Small intestine (tissue), 7 donors: ENCODE measurements at regions not wholly inside any gene's neighbourhood (a gene's known extent, or its start where the extent isn't known, plus 50 kb on each side); places are given as distances from the start of the nearest gene placed in this dataset.

ENCODE experiments used
- DNase-seq, 2 donors: peaks; one replicate each; pipeline versions ENCODE4 v3.0.0 to v3.0.0-alpha.2; 2013
- FAIRE-seq: peaks from 2 replicates; lab custom pipeline; 2012; peaks lifted over from hg19 to GRCh38; lab: Jason Lieb, UNC
- H3K27ac ChIP-seq, 3 donors: one replicate each; pipeline ENCODE4 v1.5.1; 2013; ENCODE audit warnings: low read length in 2 of 3, mild to moderate bottlenecking in 2 of 3, control low read depth in 1 of 3, inconsistent platforms in 1 of 3, low read depth in 1 of 3, moderate library complexity in 1 of 3
- H3K27me3 ChIP-seq, 3 donors: one replicate each; pipeline ENCODE4 v1.6.1; 2013; ENCODE audit warnings: low read length in 3 of 3, inconsistent platforms in 1 of 3; ENCODE audit not compliant: control insufficient read depth in 3 of 3, insufficient read depth in 3 of 3
- H3K36me3 ChIP-seq, 3 donors: one replicate each; pipeline ENCODE4 v1.6.1; 2013; ENCODE audit warnings: low read length in 3 of 3, inconsistent platforms in 1 of 3, low read depth in 1 of 3, mild to moderate bottlenecking in 1 of 3, moderate library complexity in 1 of 3; ENCODE audit not compliant: control insufficient read depth in 3 of 3, insufficient read depth in 2 of 3
- H3K4me1 ChIP-seq, 3 donors: one replicate each; pipeline ENCODE4 v1.6.1; 2013; ENCODE audit warnings: low read length in 2 of 3, inconsistent platforms in 1 of 3, low read depth in 1 of 3, mild to moderate bottlenecking in 1 of 3, moderate library complexity in 1 of 3; ENCODE audit not compliant: control insufficient read depth in 3 of 3, insufficient read depth in 2 of 3
- H3K4me3 ChIP-seq, 3 donors: one replicate each; pipeline ENCODE4 v1.5.1; 2013; ENCODE audit warnings: low read length in 3 of 3, control low read depth in 1 of 3, inconsistent platforms in 1 of 3, low read depth in 1 of 3, mild to moderate bottlenecking in 1 of 3, moderate library complexity in 1 of 3
- H3K9me3 ChIP-seq, 2 donors: one replicate each; pipeline ENCODE4 v1.6.1; 2013; ENCODE audit warnings: low read depth in 1 of 2, low read length in 1 of 2; ENCODE audit not compliant: control insufficient read depth in 2 of 2, insufficient read depth in 1 of 2
- WGBS, 3 donors: extraction: QIAGEN DNeasy Blood & Tissue Kit; methylation state at CpG; one replicate each; pipeline ENCODE4 v1.1.7; 2013; 5-methylcytosine and 5-hydroxymethylcytosine counted together
- donor health status: healthy with polysubstance abuse.
- donor health status: control.
- donor health status: control.
- donor health status: Bipolar disorder and iron deficiency.
- donor health status: healthy.

GRCh38 chr2:4522498-4523421 is 819.4 kb downstream of the DCDC2C start:
- H3K36me3 ChIP-seq: no peaks in the 10 kb centered on the region
- DNase-seq: no peak
- no peaks in the 10 kb centered on the region for H3K9me3 ChIP-seq
- no peaks in the 10 kb centered on the region for H3K27me3 ChIP-seq
- no peaks in the 10 kb centered on the region for H3K4me1 ChIP-seq
- H3K27ac ChIP-seq: no peak overlapping the region
- no peak for FAIRE-seq
- WGBS, 3 donors: 67 to 81% (median 73%) methylated on average over 15 of the region's 15 CpGs
- H3K4me3 ChIP-seq: no peak overlapping the region

- DNase-seq (no peak), FAIRE-seq (no peak)
- Histone ChIP-seq H3K9me3 (no peaks in the 10 kb centered on the region), H3K4me3 (no peak overlapping the region), H3K27me3 (no peaks in the 10 kb centered on the region), H3K36me3 (no peaks in the 10 kb centered on the region), H3K27ac (no peak overlapping the region), H3K4me1 (no peaks in the 10 kb centered on the region)
- WGBS, 3 donors: 70 to 85% (median 76%) methylated on average over 8 of the region's 8 CpGs
Measured at GRCh38 chr2:4527416-4527815, 824.0 kb downstream of the DCDC2C start.

GRCh38 chr2:4528246-4528645 is 824.9 kb downstream of the DCDC2C start:
- Histone ChIP-seq H3K4me3 (no peak overlapping the region), H3K9me3 (no peaks in the 10 kb centered on the region), H3K27me3 (no peaks in the 10 kb centered on the region), H3K36me3 (no peaks in the 10 kb centered on the region), H3K4me1 (no peaks in the 10 kb centered on the region), H3K27ac (no peak overlapping the region)
- DNase-seq (no peak), FAIRE-seq (no peak)

GRCh38 chr2:4528773-4529172 is 825.4 kb downstream of the DCDC2C start:
- H3K27me3 ChIP-seq: no peaks in the 10 kb centered on the region
- H3K4me1 ChIP-seq: no peaks in the 10 kb centered on the region
- FAIRE-seq (no peak), DNase-seq (no peak)
- H3K4me3 ChIP-seq: no peak overlapping the region
- H3K27ac ChIP-seq: no peak overlapping the region
- no peaks in the 10 kb centered on the region for H3K36me3 ChIP-seq
- no peaks in the 10 kb centered on the region for H3K9me3 ChIP-seq
- WGBS, 3 donors: 63 to 72% (median 72%) methylated on average over 3 of the region's 3 CpGs

- H3K27ac ChIP-seq: no peak overlapping the region
- H3K36me3 ChIP-seq: no peaks in the 10 kb centered on the region
- WGBS, 3 donors: 80 to 92% (median 87%) methylated on average over 1 of the region's 1 CpG
- DNase-seq (no peak), FAIRE-seq (no peak)
- H3K9me3 ChIP-seq: no peaks in the 10 kb centered on the region
- no peaks in the 10 kb centered on the region for H3K4me1 ChIP-seq
- no peak overlapping the region for H3K4me3 ChIP-seq
- H3K27me3 ChIP-seq: no peaks in the 10 kb centered on the region
Measured at GRCh38 chr2:4529738-4530137, 826.4 kb downstream of the DCDC2C start.

GRCh38 chr2:4530231-4530630 is 826.9 kb downstream of the DCDC2C start:
- 68 to 74% (median 70%) methylated on average over 9 of the region's 9 CpGs for WGBS, 3 donors
- no peak for FAIRE-seq

GRCh38 chr2:4533806-4534205 is 830.4 kb downstream of the DCDC2C start:
- no peak for FAIRE-seq

More at GRCh38 chr2:4530231-4530630, 826.9 kb downstream of the DCDC2C start:
- Histone ChIP-seq H3K27me3 (no peaks in the 10 kb centered on the region), H3K4me1 (no peaks in the 10 kb centered on the region), H3K36me3 (no peaks in the 10 kb centered on the region), H3K9me3 (no peaks in the 10 kb centered on the region), H3K4me3 (no peak overlapping the region), H3K27ac (no peak overlapping the region)
- no peak for DNase-seq

GRCh38 chr2:4539121-4539520 is 835.7 kb downstream of the DCDC2C start:
- H3K4me1 ChIP-seq: no peaks in the 10 kb centered on the region
- 77 to 89% (median 82%) methylated on average over 9 of the region's 9 CpGs for WGBS, 3 donors
- no peaks in the 10 kb centered on the region for H3K36me3 ChIP-seq
- no peak overlapping the region for H3K4me3 ChIP-seq
- peaks cover 0 to 4% of the 10 kb centered on the region in 2 donors for H3K9me3 ChIP-seq
- no peak overlapping the region for H3K27ac ChIP-seq
- no peaks in the 10 kb centered on the region for H3K27me3 ChIP-seq
- DNase-seq: no peak
- no peak for FAIRE-seq

More at GRCh38 chr2:4533806-4534205, 830.4 kb downstream of the DCDC2C start:
- Histone ChIP-seq H3K9me3 (no peaks in the 10 kb centered on the region), H3K36me3 (no peaks in the 10 kb centered on the region), H3K4me3 (no peak overlapping the region), H3K4me1 (no peaks in the 10 kb centered on the region), H3K27me3 (no peaks in the 10 kb centered on the region), H3K27ac (no peak overlapping the region)
- 63 to 83% (median 71%) methylated on average over 2 of the region's 2 CpGs for WGBS, 3 donors
- no peak for DNase-seq
